Psoas muscle (tissue), 7 donors: ENCODE measurements at regions not wholly inside any gene's neighbourhood (a gene's known extent, or its start where the extent isn't known, plus 50 kb on each side); places are given as distances from the start of the nearest gene placed in this dataset.
"Not testable (repeated sequence)": the region's sequence is repeated elsewhere in the genome, so short reads cannot be mapped to it uniquely, and the experiment has no call there.

ENCODE experiments used
- ATAC-seq, 4 donors: fragments of 200-7000 bp; cut with Tn5 transposase; one replicate each; pipeline ENCODE4 v1.9.1; 2020; ENCODE audit warnings: moderate library complexity in 3 of 4, mild to moderate bottlenecking in 2 of 4
- DNase-seq, 2 donors: peaks; one replicate each; pipeline ENCODE4 v3.0.0-alpha.2; 2020
- H3K27ac ChIP-seq: fragments of 200-600 bp; one replicate; pipeline ENCODE4 v1.8.0; 2022
- H3K27me3 ChIP-seq, 3 donors: fragments of 200-600 bp in 1 of 3; one replicate each; pipeline versions ENCODE4 v1.6.1 to v1.8.0; 2013 to 2022; ENCODE audit warnings: low read length in 2 of 3, mild to moderate bottlenecking in 2 of 3, moderate library complexity in 1 of 3; ENCODE audit not compliant: insufficient read depth in 3 of 3
- H3K36me3 ChIP-seq, 2 donors: fragments of 200-600 bp in 1 of 2; one replicate each; pipeline versions ENCODE4 v1.6.1 to v1.8.0; 2013 to 2022; ENCODE audit warnings: low read depth in 1 of 2, mild to moderate bottlenecking in 1 of 2, moderate library complexity in 1 of 2; ENCODE audit not compliant: insufficient read depth in 1 of 2
- H3K4me1 ChIP-seq: fragments of 200-600 bp; one replicate; pipeline ENCODE4 v1.8.0; 2022
- H3K4me3 ChIP-seq: fragments of 200-600 bp; one replicate; pipeline ENCODE4 v1.8.0; 2022; ENCODE audit warnings: mild to moderate bottlenecking
- H3K9me3 ChIP-seq: fragments of 200-600 bp; one replicate; pipeline ENCODE4 v1.8.0; 2022
- CTCF ChIP-seq: fragments of 200-600 bp; IDR thresholded peaks from one replicate; pipeline ENCODE4 v1.8.0; 2022; ENCODE audit warnings: antibody characterized with exemption
- WGBS, 3 donors: extraction: QIAGEN DNeasy Blood & Tissue Kit; methylation state at CpG; one replicate each; pipeline versions ENCODE4 v1.1.6 to v1.1.7; 2013; 5-methylcytosine and 5-hydroxymethylcytosine counted together
- intact Hi-C, 2 donors: fragments of 100-400 bp; cut with DNase I; formaldehyde crosslinking; loops; one replicate each; pipeline versions ENCODE4 v1.11.0 to v1.14.2; 2022
- donor health status: healthy with polysubstance abuse.
- donor health status: DM: no; HTN: no; CAD: no; lungs with moderate emphysema.
- donor health status: Bipolar disorder and iron deficiency.
- donor health status: healthy.
- donor health status: DM: yes; HTN: yes; CAD: no.
- donor health status: DM: no; HTN: no; CAD: no.
- donor health status: DM: yes; HTN: yes; CAD: no.

GRCh38 chr9:78439190-78439865 is 142.4 kb downstream of the PSAT1 start:
- intact Hi-C loops, result loop anchor here in 1 of 2 donors (5.0 to 10.0 kb wide), 2 partner anchors 168 to 805 kb away; no protein-coding TSS in a partner anchor
- H3K4me1 ChIP-seq, result no peaks in the 10 kb centered on the region
- H3K9me3 ChIP-seq, result no peaks in the 10 kb centered on the region
- H3K27me3 ChIP-seq, result peaks cover 0 to 3% (median 0%) of the 10 kb centered on the region in 3 donors
- DNase-seq (peak; percentile 71 to 84), ATAC-seq (peak; percentile 83 to 95 (median 91))
- no peak overlapping the region for H3K27ac ChIP-seq
- no peaks in the 10 kb centered on the region for H3K36me3 ChIP-seq
- TF ChIP-seq CTCF, result peak; percentile 93
- no peak overlapping the region for H3K4me3 ChIP-seq
- WGBS, 3 donors, result 3 to 6% (median 4%) methylated on average over 23 of the region's 23 CpGs

GRCh38 chr9:78439866-78440830 is 143.2 kb downstream of the PSAT1 start:
- intact Hi-C loops, result loop anchor here in 1 of 2 donors (5.0 to 10.0 kb wide), 2 partner anchors 167 to 805 kb away; no protein-coding TSS in a partner anchor
- DNase-seq, result no peak

GRCh38 chr9:78441396-78441795 is 144.5 kb downstream of the PSAT1 start:
- Histone ChIP-seq H3K36me3 (no peaks in the 10 kb centered on the region), H3K4me1 (no peaks in the 10 kb centered on the region), H3K27ac (no peak overlapping the region), H3K27me3 (no peaks in the 10 kb centered on the region), H3K4me3 (no peak overlapping the region), H3K9me3 (no peaks in the 10 kb centered on the region)
- intact Hi-C loops, result no loop called here
- ATAC-seq (no peak), DNase-seq (no peak)
- no peak for TF ChIP-seq CTCF
- WGBS, 3 donors, result 79 to 90% (median 82%) methylated on average over 2 of the region's 2 CpGs

More at GRCh38 chr9:78439866-78440830, 143.2 kb downstream of the PSAT1 start:
- H3K27me3 ChIP-seq, result no peaks in the 10 kb centered on the region
- no peak for ATAC-seq
- H3K4me1 ChIP-seq, result no peaks in the 10 kb centered on the region
- WGBS, 3 donors, result 66 to 81% (median 66%) methylated on average over 10 of the region's 10 CpGs
- no peaks in the 10 kb centered on the region for H3K9me3 ChIP-seq
- H3K4me3 ChIP-seq, result no peak overlapping the region
- no peak overlapping the region for H3K27ac ChIP-seq
- no peaks in the 10 kb centered on the region for H3K36me3 ChIP-seq
- TF ChIP-seq CTCF, result no peak

GRCh38 chr9:78441822-78442431 is 145.0 kb downstream of the PSAT1 start:
- Histone ChIP-seq H3K4me3 (no peak overlapping the region), H3K9me3 (no peaks in the 10 kb centered on the region), H3K36me3 (no peaks in the 10 kb centered on the region), H3K4me1 (no peaks in the 10 kb centered on the region), H3K27ac (no peak overlapping the region), H3K27me3 (no peaks in the 10 kb centered on the region)
- WGBS, 3 donors, result 96 to 98% (median 97%) methylated on average over 27 to 46 of the region's 46 CpGs
- DNase-seq (no peak), ATAC-seq (no peak)
- intact Hi-C loops, result no loop called here
- TF ChIP-seq CTCF, result no peak

- H3K27ac ChIP-seq, DNase-seq, ATAC-seq, intact Hi-C loops, H3K36me3 ChIP-seq, H3K27me3 ChIP-seq, H3K9me3 ChIP-seq, H3K4me3 ChIP-seq, H3K4me1 ChIP-seq: not testable (repeated sequence)
- WGBS, 3 donors, result 83 to 85% (median 84%) methylated on average over 7 of the region's 7 CpGs
Measured at GRCh38 chr9:78442577-78442976, 145.7 kb downstream of the PSAT1 start.
